Nephron progenitor cell (in vitro differentiated cells): ENCODE measurements at regions not wholly inside any gene's neighbourhood (a gene's known extent, or its start where the extent isn't known, plus 50 kb on each side); places are given as distances from the start of the nearest gene placed in this dataset.
"Not testable (repeated sequence)": the region's sequence is repeated elsewhere in the genome, so short reads cannot be mapped to it uniquely, and the experiment has no call there.

Experiments used
- DNase-seq: peaks from one replicate; pipeline ENCODE4 v3.0.0; 2021
- H3K27ac Mint-ChIP-seq: 2 replicates; pipeline ENCODE4 v1.8.0; 2021; ENCODE audit warnings: mild to moderate bottlenecking, moderate library complexity, mixed read lengths
- H3K27me3 Mint-ChIP-seq: 2 replicates; pipeline ENCODE4 v1.8.0; 2021; ENCODE audit warnings: mild to moderate bottlenecking, low read depth, mixed read lengths; ENCODE audit not compliant: poor library complexity
- H3K36me3 Mint-ChIP-seq: 2 replicates; pipeline ENCODE4 v1.8.0; 2021; ENCODE audit warnings: low read depth, mixed read lengths
- H3K4me1 Mint-ChIP-seq: 2 replicates; pipeline ENCODE4 v1.8.0; 2021; ENCODE audit warnings: mixed read lengths
- H3K4me3 Mint-ChIP-seq: 2 replicates; pipeline ENCODE4 v1.8.0; 2021; ENCODE audit warnings: mild to moderate bottlenecking, moderate library complexity, mixed read lengths
- H3K9me3 Mint-ChIP-seq: 2 replicates; pipeline ENCODE4 v1.8.0; 2021; ENCODE audit warnings: mild to moderate bottlenecking, moderate library complexity, mixed read lengths

GRCh38 chr2:90289291-90289980 is 1598.0 kb downstream of the RPIA start:
- not testable (repeated sequence) for H3K4me1 Mint-ChIP-seq, H3K4me3 Mint-ChIP-seq, H3K36me3 Mint-ChIP-seq, DNase-seq, H3K27me3 Mint-ChIP-seq, H3K27ac Mint-ChIP-seq
- peaks cover 12% of the 10 kb centered on the region for H3K9me3 Mint-ChIP-seq

GRCh38 chr2:90290701-90291100 is 1599.2 kb downstream of the RPIA start:
- not testable (repeated sequence) for DNase-seq, H3K36me3 Mint-ChIP-seq, H3K4me3 Mint-ChIP-seq, H3K27ac Mint-ChIP-seq, H3K27me3 Mint-ChIP-seq, H3K4me1 Mint-ChIP-seq
- peaks cover 24% of the 10 kb centered on the region for H3K9me3 Mint-ChIP-seq

- H3K27me3 Mint-ChIP-seq, H3K27ac Mint-ChIP-seq, H3K4me3 Mint-ChIP-seq, DNase-seq, H3K36me3 Mint-ChIP-seq, H3K4me1 Mint-ChIP-seq: not testable (repeated sequence)
- H3K9me3 Mint-ChIP-seq, result peaks cover 30% of the 10 kb centered on the region
These were observed 1599.9 kb downstream of the RPIA start for GRCh38 chr2:90291168-90291883.

GRCh38 chr2:90291934-90292333 is 1600.5 kb downstream of the RPIA start:
- peaks cover 32% of the 10 kb centered on the region for H3K9me3 Mint-ChIP-seq
- DNase-seq, H3K36me3 Mint-ChIP-seq, H3K27ac Mint-ChIP-seq, H3K27me3 Mint-ChIP-seq, H3K4me3 Mint-ChIP-seq, H3K4me1 Mint-ChIP-seq: not testable (repeated sequence)

GRCh38 chr2:90292451-90292850 is 1601.0 kb downstream of the RPIA start:
- DNase-seq, H3K27me3 Mint-ChIP-seq, H3K36me3 Mint-ChIP-seq, H3K4me3 Mint-ChIP-seq, H3K4me1 Mint-ChIP-seq, H3K27ac Mint-ChIP-seq: not testable (repeated sequence)
- H3K9me3 Mint-ChIP-seq, result peaks cover 32% of the 10 kb centered on the region

- peaks cover 32% of the 10 kb centered on the region for H3K9me3 Mint-ChIP-seq
- not testable (repeated sequence) for DNase-seq, H3K4me1 Mint-ChIP-seq, H3K27ac Mint-ChIP-seq, H3K27me3 Mint-ChIP-seq, H3K4me3 Mint-ChIP-seq, H3K36me3 Mint-ChIP-seq
These were observed 1601.8 kb downstream of the RPIA start for GRCh38 chr2:90293224-90293623.

GRCh38 chr2:90293806-90294205 is 1602.3 kb downstream of the RPIA start:
- not testable (repeated sequence) for H3K27me3 Mint-ChIP-seq, H3K27ac Mint-ChIP-seq, DNase-seq, H3K36me3 Mint-ChIP-seq, H3K4me3 Mint-ChIP-seq, H3K4me1 Mint-ChIP-seq
- H3K9me3 Mint-ChIP-seq, result peaks cover 36% of the 10 kb centered on the region

- peaks cover 43% of the 10 kb centered on the region for H3K9me3 Mint-ChIP-seq
- not testable (repeated sequence) for H3K27ac Mint-ChIP-seq, DNase-seq, H3K4me3 Mint-ChIP-seq, H3K27me3 Mint-ChIP-seq, H3K36me3 Mint-ChIP-seq, H3K4me1 Mint-ChIP-seq
These were observed 1603.7 kb downstream of the RPIA start for GRCh38 chr2:90295036-90295750.

- not testable (repeated sequence) for H3K4me1 Mint-ChIP-seq, DNase-seq, H3K4me3 Mint-ChIP-seq, H3K36me3 Mint-ChIP-seq, H3K27me3 Mint-ChIP-seq, H3K27ac Mint-ChIP-seq
- peaks cover 43% of the 10 kb centered on the region for H3K9me3 Mint-ChIP-seq
These were observed 1605.0 kb downstream of the RPIA start for GRCh38 chr2:90296484-90296777.

GRCh38 chr2:90297701-90298100 is 1606.2 kb downstream of the RPIA start:
- not testable (repeated sequence) for H3K36me3 Mint-ChIP-seq, H3K4me1 Mint-ChIP-seq, H3K4me3 Mint-ChIP-seq, DNase-seq, H3K27me3 Mint-ChIP-seq, H3K27ac Mint-ChIP-seq
- H3K9me3 Mint-ChIP-seq, result peaks cover 39% of the 10 kb centered on the region

- not testable (repeated sequence) for DNase-seq, H3K27me3 Mint-ChIP-seq, H3K4me3 Mint-ChIP-seq, H3K36me3 Mint-ChIP-seq, H3K4me1 Mint-ChIP-seq, H3K27ac Mint-ChIP-seq
- H3K9me3 Mint-ChIP-seq, result peaks cover 37% of the 10 kb centered on the region
These were observed 1606.8 kb downstream of the RPIA start for GRCh38 chr2:90298126-90298755.

GRCh38 chr2:90298983-90299382 is 1607.5 kb downstream of the RPIA start:
- not testable (repeated sequence) for H3K4me3 Mint-ChIP-seq, H3K27me3 Mint-ChIP-seq, H3K36me3 Mint-ChIP-seq, H3K27ac Mint-ChIP-seq, H3K4me1 Mint-ChIP-seq, DNase-seq
- peaks cover 32% of the 10 kb centered on the region for H3K9me3 Mint-ChIP-seq

GRCh38 chr2:90322982-90323381 is 1631.5 kb downstream of the RPIA start:
- not testable (repeated sequence) for H3K36me3 Mint-ChIP-seq, DNase-seq, H3K9me3 Mint-ChIP-seq, H3K4me1 Mint-ChIP-seq, H3K27ac Mint-ChIP-seq, H3K27me3 Mint-ChIP-seq
- peak overlapping the region; percentile 49 for H3K4me3 Mint-ChIP-seq
